NCI-H226 (cell line): ENCODE measurements at regions not wholly inside any gene's neighbourhood (a gene's known extent, or its start where the extent isn't known, plus 50 kb on each side); places are given as distances from the start of the nearest gene placed in this dataset.
A peak's percentile ranks its signal among the peaks of the same experiment; 100 is the strongest.

Source experiments
- DNase-seq: peaks from one replicate; pipeline ENCODE4 v3.0.0-alpha.2; 2015

DNA sequence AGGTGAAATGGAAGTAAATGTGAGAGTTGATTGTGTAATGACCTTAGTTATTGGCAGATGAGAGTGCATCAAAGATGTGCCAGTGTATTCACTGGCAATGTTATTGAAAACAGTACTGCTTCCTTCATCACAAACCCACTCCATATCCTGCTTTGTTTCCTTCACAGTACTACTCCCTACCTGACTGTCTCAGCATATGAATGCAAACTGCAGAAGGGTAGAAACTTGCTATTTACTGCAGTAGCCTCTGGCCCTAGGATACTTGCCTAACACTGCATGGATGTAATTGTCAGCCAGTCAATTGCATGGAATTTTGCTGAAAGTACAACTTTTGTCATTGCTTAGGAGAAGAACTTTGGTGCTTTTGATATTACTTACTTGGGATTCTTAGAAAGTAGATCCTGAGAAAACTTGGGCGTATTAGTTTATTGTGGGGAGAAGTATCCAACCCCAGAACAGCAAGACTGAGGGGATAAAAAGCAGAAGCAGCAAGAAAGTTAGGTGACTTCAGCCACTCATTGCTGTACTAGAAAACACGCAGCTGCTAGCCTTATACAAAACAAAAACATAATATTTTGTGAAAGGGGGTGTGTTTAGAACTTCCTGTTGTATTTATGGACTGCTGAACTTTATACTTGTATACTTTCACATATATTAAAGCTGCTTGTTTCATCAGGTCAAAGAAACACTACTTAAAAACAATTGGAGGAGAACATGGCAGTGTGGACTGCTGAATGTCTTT is 219.0 kb downstream of the CCNG2 start:
- no peak for DNase-seq

- DNase-seq = no peak
These were observed 219.9 kb downstream of the CCNG2 start for GRCh38 chr4:77376788-77377460.

DNA sequence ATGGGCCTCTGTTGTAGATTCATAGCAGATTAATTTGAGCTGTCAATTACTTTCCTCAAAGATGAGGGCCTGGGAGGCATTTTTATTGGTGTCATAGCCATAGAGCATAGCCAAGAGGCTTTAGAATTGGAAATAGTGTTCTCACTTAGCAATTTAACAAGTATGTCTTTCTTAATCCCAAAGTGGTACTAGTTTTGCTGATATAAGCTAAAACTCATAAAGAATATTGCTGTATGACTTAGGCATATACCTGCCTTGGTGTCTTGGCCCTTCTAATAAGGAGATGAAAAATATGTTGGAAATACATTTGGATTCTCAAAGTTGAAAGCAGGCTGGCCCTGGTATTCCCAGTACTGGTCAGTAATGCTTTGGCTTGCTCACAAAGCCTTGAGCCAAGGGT is 221.5 kb upstream of the CXCL13 start:
- DNase-seq = no peak

- DNase-seq = peak; percentile 18
These were observed 220.3 kb upstream of the CXCL13 start for GRCh38 chr4:77385124-77385969.

DNA sequence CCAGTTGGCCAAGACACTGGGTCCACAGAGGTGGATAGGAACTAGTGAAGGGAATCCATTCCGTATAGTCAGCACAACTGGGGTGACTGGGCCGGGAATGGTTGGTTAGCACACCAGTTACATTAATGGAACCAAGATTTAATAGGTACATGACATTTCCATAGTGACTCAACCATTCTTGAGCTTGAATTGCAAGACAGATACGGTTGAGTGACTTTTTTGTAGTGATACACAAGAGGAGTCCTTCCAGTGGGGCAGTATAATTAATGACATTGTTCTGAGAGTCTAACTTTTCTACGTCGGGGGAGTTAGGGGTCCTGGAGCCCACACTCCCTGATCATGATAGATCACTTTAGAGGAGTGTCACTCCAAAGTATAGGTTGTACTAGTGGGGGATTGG is 211.6 kb upstream of the CXCL13 start:
- no peak for DNase-seq

GRCh38 chr4:77395481-77395880 is 210.1 kb upstream of the CXCL13 start:
- no peak for DNase-seq

DNA sequence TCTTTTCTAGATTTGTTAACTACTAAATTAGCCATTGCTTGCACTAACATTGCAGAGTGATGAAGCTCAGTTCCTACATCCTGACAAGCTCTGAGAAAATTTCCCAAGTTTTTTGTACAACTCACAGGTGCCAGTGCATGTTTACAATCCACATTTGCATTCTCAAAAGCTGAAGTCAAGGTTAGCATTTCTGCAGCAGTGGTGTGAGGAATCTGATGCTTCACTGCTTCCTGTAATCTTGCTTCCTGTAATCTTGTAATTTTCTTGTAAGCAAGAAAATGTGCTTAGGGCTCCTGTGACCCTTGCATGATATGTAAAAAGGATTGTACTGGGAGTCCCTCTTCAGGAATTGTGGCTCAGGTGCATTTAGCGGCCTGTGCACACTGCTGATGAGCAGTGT is 207.4 kb upstream of the CXCL13 start:
- no peak for DNase-seq

DNA sequence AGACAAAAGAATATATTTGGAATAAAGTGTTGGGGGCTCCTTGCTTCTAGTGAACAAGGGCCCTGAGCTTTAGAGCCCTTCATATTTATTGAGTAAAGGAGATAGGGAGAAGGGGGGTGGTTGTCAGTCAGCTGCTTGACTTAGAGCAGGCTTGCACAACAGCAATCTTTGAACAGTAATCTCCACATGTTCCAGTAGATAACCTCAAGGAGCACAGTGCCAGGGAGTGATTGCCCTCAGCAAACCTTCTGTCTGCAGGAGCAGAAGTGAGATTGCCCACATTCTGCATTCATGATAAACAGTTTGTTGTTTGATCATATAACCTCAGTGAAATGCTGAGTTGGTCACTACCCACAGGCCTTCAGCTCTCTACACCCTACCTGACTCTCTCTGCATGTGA is 205.8 kb upstream of the CXCL13 start:
- DNase-seq = no peak

DNA sequence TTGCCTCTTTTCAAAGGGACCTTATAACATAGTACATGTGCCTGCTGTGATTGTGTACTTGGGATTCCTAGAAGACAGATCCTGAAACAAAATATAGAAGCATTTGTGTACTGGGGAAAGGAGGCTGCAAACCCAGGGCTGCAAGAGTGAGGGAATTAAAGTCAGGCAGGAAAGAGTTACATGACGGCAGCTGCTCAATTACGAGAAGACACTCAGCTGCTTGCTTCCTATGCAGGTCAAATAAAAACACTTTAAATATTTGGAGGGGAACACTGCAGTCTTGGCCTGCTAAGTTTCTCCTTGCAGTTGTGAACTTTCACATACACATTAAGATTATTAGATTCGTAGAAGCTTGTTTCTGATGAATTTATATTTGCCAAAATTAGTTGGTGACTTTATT is 191.9 kb upstream of the CXCL13 start:
- DNase-seq = no peak

DNA sequence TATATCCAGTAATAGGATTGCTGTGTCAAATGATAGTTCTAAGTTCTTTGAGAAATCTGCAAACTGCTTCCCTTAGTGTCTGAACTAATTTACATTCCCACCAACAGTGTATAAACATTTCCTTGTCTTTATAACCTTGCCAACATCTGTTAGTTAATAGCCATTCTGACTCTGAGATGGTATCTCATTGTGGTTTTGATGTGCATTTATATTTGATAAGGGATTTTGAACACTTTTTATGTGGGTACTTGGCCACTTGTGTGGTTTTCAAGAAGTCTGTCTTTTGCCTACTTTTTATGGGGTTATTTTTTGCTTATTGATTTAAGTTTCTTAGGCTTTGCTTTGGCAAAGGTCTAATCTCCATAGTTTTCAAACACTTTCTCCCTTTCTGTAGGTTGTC is 189.9 kb upstream of the CXCL13 start:
- no peak for DNase-seq

GRCh38 chr4:77418333-77418732 is 187.3 kb upstream of the CXCL13 start:
- peak; percentile 38 for DNase-seq

GRCh38 chr4:77430847-77431246 is 174.8 kb upstream of the CXCL13 start:
- DNase-seq = no peak

- no peak for DNase-seq
These were observed 174.1 kb upstream of the CXCL13 start for GRCh38 chr4:77431546-77431945.

- no peak for DNase-seq
These were observed 172.8 kb upstream of the CXCL13 start for GRCh38 chr4:77432717-77433417.

DNA sequence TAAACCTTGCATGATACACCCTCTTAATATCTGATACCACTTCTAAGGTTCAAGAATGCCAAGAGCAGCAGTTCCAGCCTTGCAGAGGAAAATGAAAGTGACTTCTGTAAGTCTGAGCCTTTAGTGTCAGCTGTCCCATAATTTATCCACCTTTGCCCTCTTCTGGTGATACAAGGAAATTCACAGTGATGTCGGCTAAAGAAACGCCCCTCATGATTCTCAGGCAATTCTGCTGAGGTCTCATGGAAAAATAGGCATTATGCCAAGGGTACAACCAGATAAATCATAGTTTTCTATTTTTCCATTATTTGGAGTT is 172.2 kb upstream of the CXCL13 start:
- peak; percentile 15 for DNase-seq

- no peak for DNase-seq
These were observed 171.1 kb upstream of the CXCL13 start for GRCh38 chr4:77434299-77435092.

DNA sequence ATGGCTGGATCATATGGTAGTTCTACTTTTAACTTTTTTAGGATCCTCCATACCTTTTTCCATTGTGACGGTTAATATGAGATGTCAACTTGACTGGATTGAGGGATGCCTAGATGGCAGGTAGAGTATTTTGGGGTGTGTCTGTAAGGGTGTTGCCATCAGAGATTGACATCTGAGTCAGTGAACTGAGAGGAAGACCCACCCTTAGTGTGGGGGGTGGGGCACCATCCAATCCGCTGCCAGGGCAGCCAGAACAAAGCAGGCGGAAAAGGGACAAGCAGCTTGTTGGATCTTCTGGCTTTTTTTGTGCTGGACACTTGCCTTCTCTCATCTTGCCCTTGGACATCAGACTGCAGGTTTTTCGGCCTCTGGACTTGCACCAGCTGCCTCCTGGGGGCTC is 168.5 kb upstream of the CXCL13 start:
- no peak for DNase-seq

DNA sequence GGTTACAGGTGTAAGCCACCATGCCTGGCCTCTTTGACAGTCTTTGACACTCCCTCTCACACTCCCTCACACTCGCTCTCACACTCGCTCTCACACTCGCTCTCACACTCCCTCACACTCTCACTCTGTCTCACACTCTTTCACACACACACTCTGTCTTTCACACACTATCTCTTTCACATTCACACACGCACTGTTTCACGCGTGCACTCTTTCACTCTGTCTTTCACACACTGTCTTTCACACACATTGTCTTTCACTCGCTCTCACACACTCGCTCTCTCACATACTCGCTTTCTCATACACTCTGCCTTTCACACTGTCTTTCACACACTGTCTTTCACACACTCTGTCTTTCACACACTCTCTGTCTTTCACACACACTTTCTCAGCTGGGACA is 167.1 kb upstream of the CXCL13 start:
- DNase-seq = no peak

- DNase-seq = no peak
These were observed 161.7 kb upstream of the CXCL13 start for GRCh38 chr4:77443941-77444340.

DNA sequence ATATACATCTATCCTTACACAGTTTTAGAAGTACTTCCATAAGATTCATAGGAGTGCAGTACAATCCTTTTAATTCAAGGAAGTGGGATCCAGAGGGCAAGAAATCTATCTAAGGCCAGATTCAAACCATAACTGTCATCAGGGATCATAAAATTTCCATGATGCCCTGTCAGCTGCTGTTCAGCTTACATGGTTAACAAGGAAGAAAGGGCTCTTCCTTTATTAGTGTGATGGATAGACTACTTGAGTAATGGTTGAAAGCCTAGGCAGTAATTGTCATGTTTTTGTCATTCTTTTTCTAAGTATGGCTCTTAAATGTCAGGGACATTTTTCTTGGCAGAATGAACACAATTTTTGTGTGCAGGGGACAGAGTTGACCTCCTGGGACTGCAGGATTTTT is 159.8 kb upstream of the CXCL13 start:
- no peak for DNase-seq

GRCh38 chr4:77446601-77447000 is 159.0 kb upstream of the CXCL13 start:
- DNase-seq = no peak

DNA sequence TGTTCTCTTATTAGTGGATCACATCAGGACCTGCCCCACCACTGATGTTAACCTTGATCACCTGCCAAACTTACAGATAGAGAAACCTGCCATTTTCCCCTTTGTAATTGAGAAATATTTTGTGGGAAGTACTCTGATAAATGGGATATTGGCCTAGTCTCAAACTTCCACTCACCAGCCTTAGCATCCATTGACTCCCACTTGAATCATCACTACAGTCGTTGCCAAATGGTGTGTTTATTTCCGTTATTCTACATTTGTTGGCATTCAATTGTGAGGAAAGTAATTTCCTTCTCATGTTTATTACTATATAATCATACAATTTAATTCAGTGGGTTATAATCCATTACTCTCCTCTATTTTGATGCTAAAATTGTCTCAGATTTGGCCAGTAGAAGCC is 156.4 kb upstream of the CXCL13 start:
- DNase-seq = peak; percentile 46

DNA sequence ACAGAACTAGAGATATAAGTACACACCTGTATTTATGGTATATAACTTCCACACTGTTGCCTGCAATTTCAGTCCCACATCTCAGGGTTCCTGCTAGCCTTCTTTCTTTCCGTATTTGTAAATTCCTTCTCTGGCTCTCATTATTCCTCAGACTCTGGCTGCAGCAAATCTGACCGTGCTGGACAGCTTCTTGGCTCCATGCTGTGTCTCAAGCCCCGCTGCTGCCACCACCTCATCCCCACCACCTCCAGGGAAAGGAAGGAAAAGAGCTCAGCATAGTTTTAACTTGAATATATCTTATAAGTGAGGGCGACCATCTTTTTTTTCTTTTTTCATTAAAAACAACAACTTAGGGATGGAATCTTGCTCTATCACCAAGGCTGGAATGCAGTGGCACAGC is 155.6 kb upstream of the CXCL13 start:
- DNase-seq = no peak
